ENCODE measurements at regions not wholly inside any gene's neighbourhood (a gene's known extent, or its start where the extent isn't known, plus 50 kb on each side); places are given as distances from the start of the nearest gene placed in this dataset.

- no peaks in the 10 kb centered on the region for H3K36me3 ChIP-seq (ENCODE audit: insufficient read depth, low read length)
- no peaks in the 10 kb centered on the region for H3K9me3 ChIP-seq (ENCODE audit: insufficient read depth, low read depth, low read length)
- H3K4me3 ChIP-seq (ENCODE audit: low read length) = no peak overlapping the region
- H3K27me3 ChIP-seq (ENCODE audit: insufficient read depth, low read length) = no peaks in the 10 kb centered on the region
- no peak overlapping the region for H3K9ac ChIP-seq (ENCODE audit: low read depth, low read length)
- H3K27ac ChIP-seq (ENCODE audit: low read depth, low read length) = no peak overlapping the region
- 95% methylated on average over 5 of the region's 5 CpGs for WGBS
- no peaks in the 10 kb centered on the region; the same call in 1 of the 2 replicates for H3K4me1 ChIP-seq (ENCODE audit: insufficient read depth, low read length)
Observed at GRCh38 chr6:4584801-4585200, 191.4 kb upstream of the CDYL start.

- Histone ChIP-seq H3K36me3 (ENCODE audit: insufficient read depth, low read length) (no peaks in the 10 kb centered on the region), H3K27me3 (ENCODE audit: insufficient read depth, low read length) (no peaks in the 10 kb centered on the region), H3K4me3 (ENCODE audit: low read length) (no peak overlapping the region), H3K4me1 (ENCODE audit: insufficient read depth, low read length) (no peaks in the 10 kb centered on the region; the same call in 1 of the 2 replicates), H3K9ac (ENCODE audit: low read depth, low read length) (no peak overlapping the region), H3K27ac (ENCODE audit: low read depth, low read length) (no peak overlapping the region), H3K9me3 (ENCODE audit: insufficient read depth, low read depth, low read length) (no peaks in the 10 kb centered on the region)
- WGBS = 94% methylated on average over 8 of the region's 8 CpGs
Observed at GRCh38 chr6:4582506-4583417, 193.4 kb upstream of the CDYL start.

GRCh38 chr6:4581468-4582385 lies 194.5 kb upstream of the CDYL start:
- H3K27me3 ChIP-seq (ENCODE audit: insufficient read depth, low read length) = no peaks in the 10 kb centered on the region
- no peak overlapping the region for H3K27ac ChIP-seq (ENCODE audit: low read depth, low read length)

GRCh38 chr6:4580361-4580760 lies 195.8 kb upstream of the CDYL start:
- no peaks in the 10 kb centered on the region for H3K9me3 ChIP-seq (ENCODE audit: insufficient read depth, low read depth, low read length)
- H3K4me3 ChIP-seq (ENCODE audit: low read length) = no peak overlapping the region
- H3K27ac ChIP-seq (ENCODE audit: low read depth, low read length) = no peak overlapping the region
- WGBS = 92% methylated on average over 1 of the region's 1 CpG
- H3K9ac ChIP-seq (ENCODE audit: low read depth, low read length) = no peak overlapping the region
- no peaks in the 10 kb centered on the region; the same call in 1 of the 2 replicates for H3K4me1 ChIP-seq (ENCODE audit: insufficient read depth, low read length)
- no peaks in the 10 kb centered on the region for H3K27me3 ChIP-seq (ENCODE audit: insufficient read depth, low read length)
- H3K36me3 ChIP-seq (ENCODE audit: insufficient read depth, low read length) = no peaks in the 10 kb centered on the region

More at GRCh38 chr6:4581468-4582385, 194.5 kb upstream of the CDYL start:
- Histone ChIP-seq H3K4me1 (ENCODE audit: insufficient read depth, low read length) (no peaks in the 10 kb centered on the region; the same call in 1 of the 2 replicates), H3K36me3 (ENCODE audit: insufficient read depth, low read length) (no peaks in the 10 kb centered on the region), H3K4me3 (ENCODE audit: low read length) (no peak overlapping the region), H3K9me3 (ENCODE audit: insufficient read depth, low read depth, low read length) (no peaks in the 10 kb centered on the region), H3K9ac (ENCODE audit: low read depth, low read length) (no peak overlapping the region)
- WGBS = 82% methylated on average over 6 of the region's 6 CpGs

GRCh38 chr6:4577406-4577805 lies 198.8 kb upstream of the CDYL start:
- H3K9me3 ChIP-seq (ENCODE audit: insufficient read depth, low read depth, low read length) = no peaks in the 10 kb centered on the region
- no peaks in the 10 kb centered on the region for H3K36me3 ChIP-seq (ENCODE audit: insufficient read depth, low read length)
- no peaks in the 10 kb centered on the region for H3K27me3 ChIP-seq (ENCODE audit: insufficient read depth, low read length)
- H3K4me3 ChIP-seq (ENCODE audit: low read length) = no peak overlapping the region
- H3K4me1 ChIP-seq (ENCODE audit: insufficient read depth, low read length) = no peaks in the 10 kb centered on the region; the same call in 1 of the 2 replicates
- H3K9ac ChIP-seq (ENCODE audit: low read depth, low read length) = no peak overlapping the region
- 95% methylated on average over 1 of the region's 2 CpGs for WGBS
- no peak overlapping the region for H3K27ac ChIP-seq (ENCODE audit: low read depth, low read length)

GRCh38 chr6:4575714-4576113 lies 200.5 kb upstream of the CDYL start:
- no peak overlapping the region for H3K9ac ChIP-seq (ENCODE audit: low read depth, low read length)
- H3K4me1 ChIP-seq (ENCODE audit: insufficient read depth, low read length) = no peaks in the 10 kb centered on the region
- WGBS = 82% methylated on average over 5 of the region's 5 CpGs
- no peaks in the 10 kb centered on the region for H3K27me3 ChIP-seq (ENCODE audit: insufficient read depth, low read length)
- H3K36me3 ChIP-seq (ENCODE audit: insufficient read depth, low read length) = no peaks in the 10 kb centered on the region
- H3K9me3 ChIP-seq (ENCODE audit: insufficient read depth, low read depth, low read length) = peaks cover 13% of the 10 kb centered on the region
- no peak overlapping the region for H3K27ac ChIP-seq (ENCODE audit: low read depth, low read length)
- H3K4me3 ChIP-seq (ENCODE audit: low read length) = no peak overlapping the region

- H3K9me3 ChIP-seq (ENCODE audit: insufficient read depth, low read depth, low read length) = peaks cover 16% of the 10 kb centered on the region
- no peak overlapping the region for H3K4me3 ChIP-seq (ENCODE audit: low read length)
- no peaks in the 10 kb centered on the region for H3K4me1 ChIP-seq (ENCODE audit: insufficient read depth, low read length)
- H3K36me3 ChIP-seq (ENCODE audit: insufficient read depth, low read length) = no peaks in the 10 kb centered on the region
- no peaks in the 10 kb centered on the region for H3K27me3 ChIP-seq (ENCODE audit: insufficient read depth, low read length)
- H3K9ac ChIP-seq (ENCODE audit: low read depth, low read length) = no peak overlapping the region
- WGBS = 92% methylated on average over 2 of the region's 2 CpGs
- no peak overlapping the region for H3K27ac ChIP-seq (ENCODE audit: low read depth, low read length)
Observed at GRCh38 chr6:4574007-4574406, 202.2 kb upstream of the CDYL start.

DNA sequence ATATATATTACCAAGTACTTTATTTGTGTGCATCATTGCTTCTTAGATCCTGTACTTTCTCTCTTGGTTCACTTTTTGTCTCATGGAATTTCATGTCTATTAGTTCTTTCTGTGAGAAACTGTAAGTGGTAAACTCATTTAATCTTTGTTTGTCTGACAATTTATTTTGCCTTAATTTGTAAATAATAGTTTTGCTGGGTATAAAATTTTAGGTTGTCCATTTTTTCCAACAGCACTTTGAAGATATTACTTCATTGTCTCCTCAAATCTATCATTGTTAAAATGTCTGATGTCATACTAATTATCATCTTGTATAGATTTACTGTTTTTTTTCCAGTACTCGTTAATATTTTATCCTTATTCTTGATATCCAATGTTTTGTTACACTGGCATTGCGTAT lies 205.2 kb upstream of the CDYL start:
- Histone ChIP-seq H3K36me3 (ENCODE audit: insufficient read depth, low read length) (no peaks in the 10 kb centered on the region), H3K9ac (ENCODE audit: low read depth, low read length) (no peak overlapping the region), H3K27me3 (ENCODE audit: insufficient read depth, low read length) (no peaks in the 10 kb centered on the region), H3K9me3 (ENCODE audit: insufficient read depth, low read depth, low read length) (peaks cover 16% of the 10 kb centered on the region), H3K4me1 (ENCODE audit: insufficient read depth, low read length) (no peaks in the 10 kb centered on the region), H3K27ac (ENCODE audit: low read depth, low read length) (no peak overlapping the region), H3K4me3 (ENCODE audit: low read length) (no peak overlapping the region)
- WGBS = no CpG with 5 or more reads among the region's 2 CpGs

GRCh38 chr6:4568138-4568537 lies 208.1 kb upstream of the CDYL start:
- no peaks in the 10 kb centered on the region for H3K4me1 ChIP-seq (ENCODE audit: insufficient read depth, low read length)
- H3K27me3 ChIP-seq (ENCODE audit: insufficient read depth, low read length) = no peaks in the 10 kb centered on the region
- no peak overlapping the region for H3K4me3 ChIP-seq (ENCODE audit: low read length)
- H3K9me3 ChIP-seq (ENCODE audit: insufficient read depth, low read depth, low read length) = peaks cover 16% of the 10 kb centered on the region
- no peaks in the 10 kb centered on the region for H3K36me3 ChIP-seq (ENCODE audit: insufficient read depth, low read length)
- H3K9ac ChIP-seq (ENCODE audit: low read depth, low read length) = no peak overlapping the region
- no peak overlapping the region for H3K27ac ChIP-seq (ENCODE audit: low read depth, low read length)
- 94% methylated on average over 5 of the region's 5 CpGs for WGBS

- Histone ChIP-seq H3K4me3 (ENCODE audit: low read length) (no peak overlapping the region), H3K9me3 (ENCODE audit: insufficient read depth, low read depth, low read length) (peaks cover 16% of the 10 kb centered on the region), H3K9ac (ENCODE audit: low read depth, low read length) (no peak overlapping the region), H3K27me3 (ENCODE audit: insufficient read depth, low read length) (no peaks in the 10 kb centered on the region), H3K36me3 (ENCODE audit: insufficient read depth, low read length) (no peaks in the 10 kb centered on the region), H3K27ac (ENCODE audit: low read depth, low read length) (no peak overlapping the region), H3K4me1 (ENCODE audit: insufficient read depth, low read length) (no peaks in the 10 kb centered on the region)
- WGBS = 93% methylated on average over 2 of the region's 3 CpGs
Observed at GRCh38 chr6:4567141-4567540, 209.1 kb upstream of the CDYL start.
